Mesenchymal stem cell (in vitro differentiated cells and primary cell): ENCODE measurements at regions not wholly inside any gene's neighbourhood (a gene's known extent, or its start where the extent isn't known, plus 50 kb on each side); places are given as distances from the start of the nearest gene placed in this dataset.
A peak's percentile ranks its signal among the peaks of the same experiment; 100 is the strongest.

ENCODE experiments used
- DNase-seq: peaks from one replicate; pipeline ENCODE4 v3.0.0-alpha.2; 2013
- H2AFZ ChIP-seq: one replicate; pipeline ENCODE4 v1.6.1; 2013; ENCODE audit warnings: low read depth, mild to moderate bottlenecking, control low read depth, inconsistent platforms, low read length, moderate library complexity
- H2AK5ac ChIP-seq: 2 replicates; pipeline ENCODE4 v1.6.1; 2013; ENCODE audit warnings: low read length, moderate library complexity, mild to moderate bottlenecking, inconsistent platforms; ENCODE audit not compliant: severe bottlenecking
- H2BK120ac ChIP-seq: one replicate; pipeline ENCODE4 v1.6.1; 2013; ENCODE audit warnings: low read depth, mild to moderate bottlenecking, inconsistent platforms, low read length, moderate library complexity
- H2BK12ac ChIP-seq, 2 experiments: one replicate each; pipeline ENCODE4 v1.6.1; 2013; ENCODE audit warnings: inconsistent platforms in 2 of 2, low read length in 2 of 2, mild to moderate bottlenecking in 2 of 2, moderate library complexity in 2 of 2, control low read depth in 1 of 2
- H2BK15ac ChIP-seq: one replicate; pipeline ENCODE4 v1.6.1; 2013; ENCODE audit warnings: mild to moderate bottlenecking, low read depth, inconsistent platforms; ENCODE audit not compliant: poor library complexity, severe bottlenecking
- H2BK5ac ChIP-seq: 2 replicates; pipeline ENCODE4 v1.6.1; 2013; ENCODE audit warnings: low read depth, mild to moderate bottlenecking, low read length, control low read depth, inconsistent platforms; ENCODE audit not compliant: poor library complexity, severe bottlenecking
- H3K14ac ChIP-seq, 2 experiments: one replicate each; pipeline ENCODE4 v1.6.1; 2013; ENCODE audit warnings: inconsistent platforms in 2 of 2, low read length in 2 of 2, control low read depth in 1 of 2, mild to moderate bottlenecking in 1 of 2, moderate library complexity in 1 of 2
- H3K18ac ChIP-seq, 2 experiments: one replicate each; pipeline ENCODE4 v1.6.1; 2013; ENCODE audit warnings: inconsistent platforms in 2 of 2, low read length in 2 of 2, control low read depth in 1 of 2, low read depth in 1 of 2, mild to moderate bottlenecking in 1 of 2
- H3K23ac ChIP-seq, 2 experiments: one replicate each; pipeline ENCODE4 v1.6.1; 2013; ENCODE audit warnings: inconsistent platforms in 2 of 2, low read length in 2 of 2, mild to moderate bottlenecking in 2 of 2, moderate library complexity in 2 of 2, control low read depth in 1 of 2
- H3K27ac ChIP-seq: 2 replicates; pipeline ENCODE4 v1.5.1; 2013; ENCODE audit warnings: mild to moderate bottlenecking, moderate library complexity, low read length, control low read depth, inconsistent platforms; ENCODE audit not compliant: poor library complexity, severe bottlenecking
- H3K27me3 ChIP-seq, 2 experiments: 2 replicates each; pipeline versions ENCODE4 v1.6.1 to v1.7.0; 2013; ENCODE audit warnings: low read length in 2 of 2, mild to moderate bottlenecking in 2 of 2, moderate library complexity in 2 of 2, control low read depth in 1 of 2, inconsistent platforms in 1 of 2; ENCODE audit not compliant: control insufficient read depth in 1 of 2, insufficient read depth in 1 of 2
- H3K36me3 ChIP-seq, 2 experiments: 2 replicates each; pipeline versions ENCODE4 v1.6.1 to v1.7.0; 2013; ENCODE audit warnings: low read length in 2 of 2, control low read depth in 1 of 2, inconsistent platforms in 1 of 2, low read depth in 1 of 2, mild to moderate bottlenecking in 1 of 2; ENCODE audit not compliant: insufficient read depth in 2 of 2, control insufficient read depth in 1 of 2
- H3K4ac ChIP-seq, 2 experiments: one replicate each; pipeline ENCODE4 v1.6.1; 2013; ENCODE audit warnings: inconsistent platforms in 2 of 2, low read length in 2 of 2, mild to moderate bottlenecking in 2 of 2, moderate library complexity in 2 of 2, control low read depth in 1 of 2, low read depth in 1 of 2
- H3K4me1 ChIP-seq: 2 replicates; pipeline ENCODE4 v1.6.1; 2013; ENCODE audit warnings: low read depth, low read length, control low read depth; ENCODE audit not compliant: control insufficient read depth, insufficient read depth
- H3K4me2 ChIP-seq: 2 replicates; pipeline ENCODE4 v1.6.1; 2013; ENCODE audit warnings: low read length, mild to moderate bottlenecking, inconsistent platforms; ENCODE audit not compliant: poor library complexity, severe bottlenecking
- H3K4me3 ChIP-seq, 2 experiments: 2 replicates each; pipeline versions ENCODE4 v1.5.1 to v1.7.0; 2013; ENCODE audit warnings: low read length in 2 of 2, mild to moderate bottlenecking in 2 of 2, control low read depth in 1 of 2, low read depth in 1 of 2; ENCODE audit not compliant: insufficient read depth in 1 of 2
- H3K79me1 ChIP-seq: replicated peaks from 2 replicates; pipeline ENCODE4 v1.6.1; 2013; ENCODE audit warnings: mild to moderate bottlenecking, control low read depth, low read length, inconsistent platforms; ENCODE audit not compliant: poor library complexity, severe bottlenecking
- H3K9ac ChIP-seq: 2 replicates; pipeline ENCODE4 v1.7.0; 2013; ENCODE audit warnings: mild to moderate bottlenecking, low read length, moderate library complexity
- H3K9me3 ChIP-seq: 2 replicates; pipeline ENCODE4 v1.7.0; 2013; ENCODE audit warnings: mild to moderate bottlenecking, low read length; ENCODE audit not compliant: control insufficient read depth
- H4K8ac ChIP-seq: one replicate; pipeline ENCODE4 v1.6.1; 2013; ENCODE audit warnings: inconsistent platforms, mild to moderate bottlenecking, low read length, moderate library complexity
- H4K91ac ChIP-seq: one replicate; pipeline ENCODE4 v1.6.1; 2013; ENCODE audit warnings: mild to moderate bottlenecking, low read length, inconsistent platforms
- WGBS: methylation state at CpG from one replicate; pipeline ENCODE4 v1.1.7; 2013; ENCODE audit warnings: mixed read lengths; 5-methylcytosine and 5-hydroxymethylcytosine counted together

DNA sequence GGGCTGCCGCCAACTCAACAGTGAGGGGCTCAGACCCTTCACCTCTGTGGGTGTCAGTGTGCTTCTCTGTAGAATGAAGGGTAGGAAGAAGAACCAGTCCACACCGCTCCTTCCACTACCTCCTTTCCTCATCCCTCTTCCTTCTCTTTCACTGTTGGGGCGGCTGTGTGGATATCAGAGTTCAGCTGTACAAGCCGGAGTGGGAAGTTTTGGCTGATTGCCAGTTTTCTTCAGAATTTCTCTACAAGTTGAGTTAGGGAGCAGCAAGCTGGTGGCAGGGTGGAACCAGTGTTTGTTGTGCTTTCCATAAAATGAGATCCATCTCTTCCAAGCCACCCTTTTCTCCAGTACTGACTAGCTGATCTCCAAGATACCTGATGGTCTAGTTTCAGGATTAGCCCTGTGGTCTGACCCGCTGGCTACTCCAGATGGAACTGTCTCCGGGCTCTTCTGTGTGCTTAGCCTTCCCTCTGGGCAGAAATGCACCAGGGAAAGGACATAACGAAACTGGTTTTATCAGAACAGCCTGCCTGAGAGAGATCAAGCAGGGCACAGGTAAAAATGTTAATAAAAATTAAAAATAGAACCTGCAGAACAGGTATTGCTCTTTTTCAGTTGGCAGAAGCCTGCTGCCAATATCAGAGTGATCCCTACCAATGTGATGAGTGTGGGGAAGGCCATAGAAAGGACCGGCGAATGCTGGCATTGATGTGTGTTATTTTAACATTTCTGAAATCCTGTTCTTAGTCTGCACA, 169.9 kb upstream of the TSC22D2 start:
- no peak overlapping the region for H3K9ac ChIP-seq
- H3K4ac ChIP-seq: peak overlapping the region; percentile 57 to 75
- peaks cover 8% of the 10 kb centered on the region for H3K9me3 ChIP-seq
- no peak overlapping the region for H2AFZ ChIP-seq
- H2BK12ac ChIP-seq: peak overlapping the region; percentile 96 to 97
- 84% methylated on average over 7 of the region's 9 CpGs for WGBS
- H3K14ac ChIP-seq: no peak overlapping the region
- peaks cover 11% of the 10 kb centered on the region for H3K4me1 ChIP-seq
- peak overlapping the region; percentile 67 for H2BK15ac ChIP-seq
- peak overlapping the region; percentile 73 for H4K91ac ChIP-seq
- H4K8ac ChIP-seq: peak overlapping the region; percentile 1
- no peak for DNase-seq
- no peak overlapping the region for H3K23ac ChIP-seq
- no peaks in the 10 kb centered on the region for H3K36me3 ChIP-seq
- peak overlapping the region; percentile 14 to 80 for H3K18ac ChIP-seq
- peak overlapping the region in 1 of 2 experiments; percentile 2 for H3K4me3 ChIP-seq
- H3K27ac ChIP-seq: no peak overlapping the region
- no peak overlapping the region for H2BK120ac ChIP-seq
- H2BK5ac ChIP-seq: peak overlapping the region; percentile 3
- peaks cover 13% of the 10 kb centered on the region for H3K79me1 ChIP-seq
- H2AK5ac ChIP-seq: peak overlapping the region; percentile 33
- no peaks in the 10 kb centered on the region for H3K27me3 ChIP-seq
- H3K4me2 ChIP-seq: no peak overlapping the region

DNA sequence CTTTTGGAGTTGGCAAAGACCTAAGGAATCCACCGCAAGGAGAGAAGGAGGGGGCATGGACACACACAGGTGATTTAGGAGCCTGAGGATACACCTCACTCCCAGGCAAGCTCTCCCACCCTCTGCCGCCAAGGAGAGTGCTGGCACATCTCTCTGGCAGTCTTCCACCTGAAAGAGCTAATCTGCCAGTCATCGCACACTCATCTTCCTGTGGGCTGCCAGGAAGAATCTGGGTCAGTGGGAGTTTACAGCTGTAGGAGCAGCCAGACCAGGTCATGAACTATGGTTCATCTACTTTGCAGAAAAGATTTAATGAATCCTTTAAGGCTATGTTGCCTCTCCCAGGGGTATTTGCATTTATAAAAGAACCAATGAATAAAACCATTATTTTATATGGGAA, 170.6 kb upstream of the TSC22D2 start:
- H4K91ac ChIP-seq: peak overlapping the region; percentile 73
- peak overlapping the region; percentile 87 for H2BK15ac ChIP-seq
- DNase-seq: peak; percentile 31
- H3K14ac ChIP-seq: peak overlapping the region in 1 of 2 experiments; percentile 23
- peak overlapping the region; percentile 33 for H4K8ac ChIP-seq
- H3K4me1 ChIP-seq: peaks cover 9% of the 10 kb centered on the region
- H3K4me2 ChIP-seq: no peak overlapping the region
- H3K4ac ChIP-seq: peak overlapping the region; percentile 87 to 90
- no peak overlapping the region for H2BK5ac ChIP-seq
- H3K18ac ChIP-seq: peak overlapping the region; percentile 23 to 40
- 81% methylated on average over 2 of the region's 3 CpGs for WGBS
- H3K27me3 ChIP-seq: no peaks in the 10 kb centered on the region
- no peak overlapping the region for H3K23ac ChIP-seq
- peak overlapping the region; percentile 18 for H3K27ac ChIP-seq
- no peak overlapping the region for H2AFZ ChIP-seq
- peak overlapping the region; percentile 88 for H2BK120ac ChIP-seq
- H3K4me3 ChIP-seq: no peak overlapping the region
- H3K9me3 ChIP-seq: peaks cover 8% of the 10 kb centered on the region
- peak overlapping the region; percentile 67 for H2AK5ac ChIP-seq
- H3K9ac ChIP-seq: no peak overlapping the region
- peaks cover 13% of the 10 kb centered on the region for H3K79me1 ChIP-seq
- H2BK12ac ChIP-seq: peak overlapping the region; percentile 91 to 93
- H3K36me3 ChIP-seq: no peaks in the 10 kb centered on the region

DNA sequence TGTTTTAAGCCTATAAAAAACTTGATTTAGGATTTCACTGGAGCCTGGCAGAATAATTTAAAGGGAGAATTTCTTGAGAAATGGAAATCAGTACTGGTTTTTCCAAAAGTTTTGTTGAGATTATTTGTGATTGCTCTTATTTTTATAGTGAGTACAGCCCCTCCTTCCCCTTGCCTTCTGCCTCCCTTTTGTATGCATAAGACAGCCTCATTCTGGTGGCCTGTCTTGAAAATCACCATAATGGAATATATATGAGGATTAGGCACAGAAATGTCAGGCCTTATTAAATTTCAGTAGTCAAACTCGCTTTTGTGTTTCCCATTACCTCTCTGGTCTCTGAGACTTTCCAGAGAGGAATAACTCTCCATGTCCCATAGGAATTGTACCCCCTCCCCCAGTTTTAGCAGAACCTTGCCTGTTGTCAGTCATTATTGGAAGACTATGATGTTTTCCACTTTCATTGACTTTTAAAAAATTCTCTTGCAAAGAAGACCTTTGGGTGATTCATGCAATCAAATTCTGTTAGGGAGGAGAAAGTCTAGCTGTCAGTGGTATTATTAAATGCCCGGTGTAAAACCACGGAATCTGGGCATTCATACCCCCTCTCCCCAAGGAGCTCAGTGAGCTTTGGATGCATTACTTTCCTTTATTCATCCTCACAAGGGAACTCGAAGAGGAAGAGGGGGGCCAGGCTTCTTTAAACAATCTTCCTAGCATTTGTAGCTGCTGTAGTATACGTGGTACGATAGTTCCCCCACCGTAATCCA, 171.6 kb upstream of the TSC22D2 start:
- Histone ChIP-seq H2BK15ac (no peak overlapping the region), H2BK12ac (no peak overlapping the region), H2AFZ (no peak overlapping the region), H2BK120ac (peak overlapping the region; percentile 49), H3K18ac (peak overlapping the region in 1 of 2 experiments; percentile 70), H4K8ac (no peak overlapping the region), H2AK5ac (no peak overlapping the region), H3K9me3 (peaks cover 8% of the 10 kb centered on the region), H3K9ac (peak overlapping the region; percentile 77), H3K27ac (peak overlapping the region; percentile 76), H3K36me3 (no peaks in the 10 kb centered on the region), H3K27me3 (no peaks in the 10 kb centered on the region), H3K4me3 (no peak overlapping the region), H3K23ac (no peak overlapping the region), H3K4ac (no peak overlapping the region), H3K4me1 (peaks cover 9% of the 10 kb centered on the region), H3K4me2 (no peak overlapping the region), H2BK5ac (peak overlapping the region; percentile 58), H3K14ac (no peak overlapping the region), H3K79me1 (peaks cover 13% of the 10 kb centered on the region), H4K91ac (no peak overlapping the region)
- no peak for DNase-seq
- WGBS: 50% methylated on average over 3 of the region's 7 CpGs

DNA sequence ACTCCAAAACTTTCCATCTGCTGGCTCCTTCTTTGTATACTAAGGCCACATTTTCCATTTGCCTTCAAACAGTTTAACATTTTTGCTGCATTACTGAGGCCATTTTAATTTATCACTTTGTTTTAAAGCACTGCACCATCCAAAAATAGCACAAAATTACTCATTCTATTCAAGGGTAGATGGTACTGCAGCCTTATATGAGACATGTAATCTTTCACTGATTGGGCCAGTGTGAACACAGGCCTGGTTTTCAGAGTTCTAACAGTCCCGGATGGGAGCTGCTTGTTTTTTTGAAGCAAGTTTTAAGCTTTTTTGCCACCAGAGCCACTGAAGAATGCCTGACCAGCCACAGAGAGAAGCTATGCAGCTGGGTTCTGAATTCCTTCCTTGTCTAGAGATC, 172.3 kb upstream of the TSC22D2 start:
- Histone ChIP-seq H2BK12ac (no peak overlapping the region), H3K4ac (no peak overlapping the region)

More for the DNA sequence above, 172.3 kb upstream of the TSC22D2 start:
- Histone ChIP-seq H3K9me3 (peaks cover 8% of the 10 kb centered on the region), H3K9ac (peak overlapping the region; percentile 77), H3K27me3 (no peaks in the 10 kb centered on the region), H3K4me3 (no peak overlapping the region), H3K23ac (no peak overlapping the region), H2BK15ac (no peak overlapping the region), H3K4me2 (no peak overlapping the region), H3K18ac (peak overlapping the region in 1 of 2 experiments; percentile 9), H4K8ac (no peak overlapping the region), H3K79me1 (peaks cover 13% of the 10 kb centered on the region), H3K27ac (peak overlapping the region; percentile 81), H2BK120ac (no peak overlapping the region), H3K4me1 (peaks cover 9% of the 10 kb centered on the region), H2AK5ac (no peak overlapping the region), H3K14ac (no peak overlapping the region), H2AFZ (no peak overlapping the region), H3K36me3 (no peaks in the 10 kb centered on the region), H2BK5ac (no peak overlapping the region), H4K91ac (no peak overlapping the region)
- WGBS: 4% methylated on average over 1 of the region's 1 CpG
- DNase-seq: peak; percentile 92
